ENCODE measurements at regions not wholly inside any gene's neighbourhood (a gene's known extent, or its start where the extent isn't known, plus 50 kb on each side); places are given as distances from the start of the nearest gene placed in this dataset.

- TF ChIP-seq POLR2A (IDR thresholded peaks at IDR 0.05; ENCODE audit: low read depth, low read length) (no peak), CTCF (IDR thresholded peaks at IDR 0.05; ENCODE audit: extremely low read depth in 1 of 2, insufficient read depth in 1 of 2, low read depth in 1 of 2, low read length in 2 of 2) (no peak), EZH2 (IDR thresholded peaks at IDR 0.05; ENCODE audit: borderline replicate concordance, low read depth, low read length, severe bottlenecking) (no peak), POLR2AphosphoS5 (IDR thresholded peaks at IDR 0.05; ENCODE audit: insufficient read depth, low read depth, low read length) (no peak), JUN (IDR thresholded peaks at IDR 0.05; ENCODE audit: borderline replicate concordance, insufficient read depth, insufficient read length, low read depth) (no peak), GATA2 (IDR thresholded peaks at IDR 0.05; ENCODE audit: insufficient read depth, insufficient read length, low read depth, low read length) (no peak), FOS (IDR thresholded peaks at IDR 0.05; ENCODE audit: borderline replicate concordance, insufficient read depth, low read length) (no peak)
Observed at GRCh38 chr13:44643256-44643655, 67.1 kb upstream of the TSC22D1 start.
